CD14-positive monocyte (primary cell): ENCODE measurements at regions not wholly inside any gene's neighbourhood (a gene's known extent, or its start where the extent isn't known, plus 50 kb on each side); places are given as distances from the start of the nearest gene placed in this dataset.

Experiments used
- DNase-seq, 3 donors: peaks; one replicate each; pipeline ENCODE4 v3.0.0-alpha.2; 2011 to 2022
- H2AFZ ChIP-seq: 2 replicates; pipeline ENCODE4 v1.6.0; 2012; ENCODE audit warnings: mild to moderate bottlenecking, low read depth, low read length, inconsistent platforms; ENCODE audit not compliant: insufficient read depth, poor library complexity, severe bottlenecking
- H3K27ac ChIP-seq, 2 donors: 1 replicate in 1 of 2; 2 replicates in 1 of 2; pipeline ENCODE4 v1.5.1; 2012 to 2013; ENCODE audit warnings: low read length in 2 of 2, control low read depth in 1 of 2, inconsistent platforms in 1 of 2, low read depth in 1 of 2, mild to moderate bottlenecking in 1 of 2
- H3K27me3 ChIP-seq, 2 donors: one replicate each; pipeline versions ENCODE4 v1.6.0 to v1.6.1; 2011 to 2013; ENCODE audit warnings: low read length in 2 of 2; ENCODE audit not compliant: control insufficient read depth in 2 of 2, insufficient read depth in 2 of 2
- H3K36me3 ChIP-seq, 2 donors: replicated peaks in 1 of 2; 1 replicate in 1 of 2; 2 replicates in 1 of 2; pipeline versions ENCODE4 v1.5.1 to v1.6.1; 2012 to 2013; ENCODE audit warnings: low read length in 2 of 2, control low read depth in 1 of 2, inconsistent platforms in 1 of 2, mild to moderate bottlenecking in 1 of 2; ENCODE audit not compliant: insufficient read depth in 2 of 2, control insufficient read depth in 1 of 2
- H3K4me1 ChIP-seq, 2 donors: 1 replicate in 1 of 2; 2 replicates in 1 of 2; pipeline versions ENCODE4 v1.5.1 to v1.6.1; 2012 to 2013; ENCODE audit warnings: low read length in 2 of 2, control low read depth in 1 of 2, inconsistent platforms in 1 of 2, mild to moderate bottlenecking in 1 of 2, moderate library complexity in 1 of 2; ENCODE audit not compliant: insufficient read depth in 2 of 2, control insufficient read depth in 1 of 2
- H3K4me2 ChIP-seq: replicated peaks from 2 replicates; pipeline ENCODE3; 2012; ENCODE audit warnings: low read length, moderate library complexity, mild to moderate bottlenecking; ENCODE audit not compliant: poor library complexity, severe bottlenecking; ENCODE audit errors: extremely low read depth
- H3K4me3 ChIP-seq, 3 experiments: fragments of 200-600 bp in 1 of 3; sonication (generic) in 1 of 3; replicated peaks in 1 of 3; 1 replicate in 2 of 3; 2 replicates in 1 of 3; pipeline ENCODE4 v1.5.1; 2011 to 2013; ENCODE audit warnings: low read length in 3 of 3, mild to moderate bottlenecking in 3 of 3, control low read depth in 2 of 3, low read depth in 2 of 3, inconsistent platforms in 1 of 3, moderate library complexity in 1 of 3
- H3K79me2 ChIP-seq: 2 replicates; pipeline ENCODE4 v1.6.0; 2012; ENCODE audit warnings: mild to moderate bottlenecking, control low read depth, inconsistent platforms, low read length, moderate library complexity; ENCODE audit not compliant: insufficient read depth
- H3K9ac ChIP-seq: 2 replicates; pipeline ENCODE4 v1.6.0; 2017; ENCODE audit warnings: low read length, mild to moderate bottlenecking; ENCODE audit not compliant: insufficient read depth, poor library complexity, severe bottlenecking
- H3K9me3 ChIP-seq, 2 donors: replicated peaks in 1 of 2; 1 replicate in 1 of 2; 2 replicates in 1 of 2; pipeline versions ENCODE4 v1.5.1 to v1.6.1; 2012 to 2013; ENCODE audit warnings: low read length in 2 of 2, control low read depth in 1 of 2; ENCODE audit not compliant: control insufficient read depth in 1 of 2, insufficient read depth in 1 of 2
- H4K20me1 ChIP-seq: 2 replicates; pipeline ENCODE4 v1.6.0; 2012; ENCODE audit warnings: mild to moderate bottlenecking, low read length, control low read depth, moderate library complexity; ENCODE audit not compliant: insufficient read depth
- H3K27ac Mint-ChIP-seq, 7 donors: one replicate each; pipeline ENCODE4 v1.8.0; 2020; ENCODE audit warnings: mild to moderate bottlenecking in 7 of 7, mixed read lengths in 7 of 7, moderate library complexity in 6 of 7, inconsistent platforms in 2 of 7
- H3K27me3 Mint-ChIP-seq, 3 donors: one replicate each; pipeline ENCODE4 v1.8.0; 2021 to 2022; ENCODE audit warnings: low read depth in 3 of 3, mild to moderate bottlenecking in 3 of 3, mixed read lengths in 3 of 3, moderate library complexity in 3 of 3, inconsistent platforms in 1 of 3
- H3K36me3 Mint-ChIP-seq, 2 donors: one replicate each; pipeline ENCODE4 v1.8.0; 2020; ENCODE audit warnings: mixed read lengths in 2 of 2, inconsistent platforms in 1 of 2, mild to moderate bottlenecking in 1 of 2
- H3K4me1 Mint-ChIP-seq: one replicate; pipeline ENCODE4 v1.8.0; 2020; ENCODE audit warnings: mild to moderate bottlenecking, mixed read lengths
- H3K4me3 Mint-ChIP-seq, 2 donors: one replicate each; pipeline ENCODE4 v1.8.0; 2020; ENCODE audit warnings: mild to moderate bottlenecking in 2 of 2, mixed read lengths in 2 of 2, moderate library complexity in 1 of 2
- H3K9me3 Mint-ChIP-seq, 7 donors: one replicate each; pipeline ENCODE4 v1.8.0; 2020 to 2022; ENCODE audit warnings: mixed read lengths in 7 of 7, mild to moderate bottlenecking in 6 of 7, moderate library complexity in 6 of 7, inconsistent platforms in 2 of 7
- CTCF ChIP-seq: fragments of 200-600 bp; IDR thresholded peaks from one replicate; pipeline ENCODE4 v1.8.0; 2022; ENCODE audit warnings: antibody characterized with exemption, mild to moderate bottlenecking
- WGBS: methylation state at CpG from one replicate; pipeline ENCODE4 v1.1.5; 2013; ENCODE audit warnings: missing lambda C conversion rate; ENCODE audit not compliant: insufficient coverage; 5-methylcytosine and 5-hydroxymethylcytosine counted together
- intact Hi-C, 2 donors: fragments of 100-400 bp; cut with micrococcal nuclease; formaldehyde crosslinking; loops; one replicate each; pipeline versions ENCODE4 v1.15.0 to v1.15.1; 2023
- small RNA-seq: library from RNA; depleted of rRNA; stranded (forward); fragments of <200 nt; gene quantifications from one replicate; pipeline ENCODE3, GENCODE V24; 2012; ENCODE audit warnings: low read depth; ENCODE audit not compliant: insufficient read length

GRCh38 chr6:51562198-51562597, 525.2 kb downstream of the PKHD1 start:
- peaks cover 0 to 2% (median 0%) of the 10 kb centered on the region in 7 donors for H3K9me3 Mint-ChIP-seq
- H4K20me1 ChIP-seq, result no peaks in the 10 kb centered on the region
- no peaks in the 10 kb centered on the region for H3K4me1 ChIP-seq
- intact Hi-C loops, result no loop called here
- H3K4me2 ChIP-seq, result no peak overlapping the region
- H3K27ac Mint-ChIP-seq, result no peak overlapping the region
- H3K27ac ChIP-seq, result no peak overlapping the region
- no peaks in the 10 kb centered on the region for H3K36me3 Mint-ChIP-seq
- H3K36me3 ChIP-seq, result no peaks in the 10 kb centered on the region
- WGBS, result no CpG with 5 or more reads among the region's 1 CpG
- H3K4me3 ChIP-seq, result no peak overlapping the region
- DNase-seq, result no peak
- no peaks in the 10 kb centered on the region for H3K9me3 ChIP-seq
- no peak overlapping the region for H3K4me3 Mint-ChIP-seq
- no peaks in the 10 kb centered on the region for H3K4me1 Mint-ChIP-seq
- H3K27me3 Mint-ChIP-seq, result no peaks in the 10 kb centered on the region
- H2AFZ ChIP-seq, result no peak overlapping the region
- no peaks in the 10 kb centered on the region for H3K27me3 ChIP-seq
- no peaks in the 10 kb centered on the region for H3K79me2 ChIP-seq
- no peak overlapping the region for H3K9ac ChIP-seq
- no peak for TF ChIP-seq CTCF

Small RNAs in the stretch of these regions (small RNA-seq; reads per million reads assigned to genes)
- 1.2 reads per million for gene RF00572
